CD4-positive, alpha-beta T cell treated with Interleukin-17A for 1 hour (primary cell): ENCODE measurements at regions not wholly inside any gene's neighbourhood (a gene's known extent, or its start where the extent isn't known, plus 50 kb on each side); places are given as distances from the start of the nearest gene placed in this dataset.

Source experiments
- DNase-seq: peaks from one replicate; pipeline ENCODE4 v3.0.0-alpha.2; 2020

- DNase-seq, result no peak
These were observed 452.3 kb downstream of the CNTNAP4 start for GRCh38 chr16:76729525-76729924.

- DNase-seq, result no peak
These were observed 455.7 kb downstream of the CNTNAP4 start for GRCh38 chr16:76732894-76733293.

GRCh38 chr16:76741623-76742022 is 449.4 kb upstream of the MON1B start:
- no peak for DNase-seq

GRCh38 chr16:76748461-76749348 is 442.3 kb upstream of the MON1B start:
- no peak for DNase-seq

- DNase-seq, result no peak
These were observed 441.1 kb upstream of the MON1B start for GRCh38 chr16:76749780-76750375.

GRCh38 chr16:76755496-76755895 is 435.5 kb upstream of the MON1B start:
- no peak for DNase-seq

- no peak for DNase-seq
These were observed 434.6 kb upstream of the MON1B start for GRCh38 chr16:76756423-76756822.

GRCh38 chr16:76756951-76757350 is 434.0 kb upstream of the MON1B start:
- no peak for DNase-seq

GRCh38 chr16:76766538-76766937 is 424.5 kb upstream of the MON1B start:
- DNase-seq, result no peak

- no peak for DNase-seq
These were observed 422.7 kb upstream of the MON1B start for GRCh38 chr16:76768316-76768715.

GRCh38 chr16:76768948-76769347 is 422.0 kb upstream of the MON1B start:
- no peak for DNase-seq

GRCh38 chr16:76771216-76771615 is 419.8 kb upstream of the MON1B start:
- DNase-seq, result no peak

GRCh38 chr16:76777721-76778465 is 413.1 kb upstream of the MON1B start:
- no peak for DNase-seq

GRCh38 chr16:76780556-76780955 is 410.4 kb upstream of the MON1B start:
- DNase-seq, result no peak

- no peak for DNase-seq
These were observed 406.5 kb upstream of the MON1B start for GRCh38 chr16:76784530-76784929.

- DNase-seq, result no peak
These were observed 403.6 kb upstream of the MON1B start for GRCh38 chr16:76787394-76787793.

- DNase-seq, result no peak
These were observed 399.8 kb upstream of the MON1B start for GRCh38 chr16:76791151-76791550.

- DNase-seq, result no peak
These were observed 394.6 kb upstream of the MON1B start for GRCh38 chr16:76796416-76796815.

GRCh38 chr16:76796978-76797377 is 394.0 kb upstream of the MON1B start:
- DNase-seq, result no peak

- no peak for DNase-seq
These were observed 393.5 kb upstream of the MON1B start for GRCh38 chr16:76797457-76797856.

GRCh38 chr16:76800196-76800595 is 390.8 kb upstream of the MON1B start:
- no peak for DNase-seq

- no peak for DNase-seq
These were observed 389.6 kb upstream of the MON1B start for GRCh38 chr16:76801357-76801756.

- no peak for DNase-seq
These were observed 374.5 kb upstream of the MON1B start for GRCh38 chr16:76816475-76816874.
